Bronchial epithelial cell (primary cell): ENCODE measurements at regions not wholly inside any gene's neighbourhood (a gene's known extent, or its start where the extent isn't known, plus 50 kb on each side); places are given as distances from the start of the nearest gene placed in this dataset.
A peak's percentile ranks its signal among the peaks of the same experiment; 100 is the strongest.

Experiments
- DNase-seq: peaks from one replicate; pipeline ENCODE4 v3.0.0-alpha.2; 2010; ENCODE audit warnings: low read depth
- FAIRE-seq: peaks from 2 replicates; lab custom pipeline; 2011; peaks lifted over from hg19 to GRCh38; lab: Jason Lieb, UNC
- H3K27me3 ChIP-seq: 2 replicates; pipeline ENCODE4 v1.5.1; 2011; ENCODE audit warnings: low read length; ENCODE audit not compliant: control insufficient read depth, insufficient read depth
- H3K36me3 ChIP-seq: 2 replicates; pipeline ENCODE4 v1.5.1; 2011; ENCODE audit warnings: low read length; ENCODE audit not compliant: control insufficient read depth, insufficient read depth
- H3K4me3 ChIP-seq: 2 replicates; pipeline ENCODE4 v1.5.1; 2011; ENCODE audit warnings: mild to moderate bottlenecking, low read depth, low read length, control low read depth
- CTCF ChIP-seq: IDR thresholded peaks from 2 replicates; pipeline ENCODE4 v1.5.1; 2011; ENCODE audit warnings: mild to moderate bottlenecking, moderate library complexity, low read length, control low read depth, inconsistent platforms; ENCODE audit not compliant: insufficient read depth, severe bottlenecking

- FAIRE-seq (no peak), DNase-seq (no peak)
- H3K4me3 ChIP-seq: no peak overlapping the region
- no peak for TF ChIP-seq CTCF
- no peaks in the 10 kb centered on the region for H3K27me3 ChIP-seq
- no peaks in the 10 kb centered on the region for H3K36me3 ChIP-seq
These were observed 630.4 kb downstream of the NR2F2 start for GRCh38 chr15:96960711-96961480.

- FAIRE-seq: no peak
These were observed 636.1 kb downstream of the NR2F2 start for GRCh38 chr15:96966554-96966953.

GRCh38 chr15:96969732-96970710 lies 639.5 kb downstream of the NR2F2 start:
- H3K27me3 ChIP-seq: no peaks in the 10 kb centered on the region
- FAIRE-seq (peak; percentile 32), DNase-seq (no peak)
- H3K4me3 ChIP-seq: no peak overlapping the region
- H3K36me3 ChIP-seq: no peaks in the 10 kb centered on the region
- TF ChIP-seq CTCF: no peak

More at GRCh38 chr15:96966554-96966953, 636.1 kb downstream of the NR2F2 start:
- Histone ChIP-seq H3K36me3 (no peaks in the 10 kb centered on the region), H3K27me3 (no peaks in the 10 kb centered on the region), H3K4me3 (no peak overlapping the region)
- no peak for DNase-seq
- TF ChIP-seq CTCF: no peak

GRCh38 chr15:96972201-96972600 lies 641.7 kb downstream of the NR2F2 start:
- no peaks in the 10 kb centered on the region for H3K27me3 ChIP-seq
- DNase-seq: no peak
- H3K4me3 ChIP-seq: no peak overlapping the region
- H3K36me3 ChIP-seq: no peaks in the 10 kb centered on the region
- FAIRE-seq: no peak
- TF ChIP-seq CTCF: no peak

- H3K36me3 ChIP-seq: no peaks in the 10 kb centered on the region
- TF ChIP-seq CTCF: no peak
- no peaks in the 10 kb centered on the region for H3K27me3 ChIP-seq
- no peak overlapping the region for H3K4me3 ChIP-seq
- DNase-seq (peak; percentile 26), FAIRE-seq (no peak)
These were observed 644.3 kb downstream of the NR2F2 start for GRCh38 chr15:96974761-96975160.
